SJCRH30 (cell line): ENCODE measurements at regions not wholly inside any gene's neighbourhood (a gene's known extent, or its start where the extent isn't known, plus 50 kb on each side); places are given as distances from the start of the nearest gene placed in this dataset.

ENCODE experiments used
- DNase-seq, 2 experiments: peaks; one replicate each; pipeline ENCODE4 v3.0.0-alpha.2; 2015 to 2020
- H3K27ac ChIP-seq: fragments of 250-450 bp; sonication (Bioruptor Pico); 2 replicates; pipeline ENCODE4 v1.5.1; 2020; ENCODE audit warnings: mild to moderate bottlenecking, moderate library complexity
- H3K27me3 ChIP-seq: fragments of 250-450 bp; sonication (Bioruptor Pico); 2 replicates; pipeline ENCODE4 v1.5.1; 2020; ENCODE audit warnings: mild to moderate bottlenecking, moderate library complexity
- H3K36me3 ChIP-seq: fragments of 250-450 bp; sonication (Bioruptor Pico); 2 replicates; pipeline ENCODE4 v1.5.1; 2020; ENCODE audit warnings: mild to moderate bottlenecking, moderate library complexity
- H3K4me1 ChIP-seq: fragments of 250-450 bp; sonication (Bioruptor Pico); 2 replicates; pipeline ENCODE4 v1.5.1; 2020; ENCODE audit warnings: mild to moderate bottlenecking, moderate library complexity
- H3K4me3 ChIP-seq: fragments of 250-450 bp; sonication (Bioruptor Pico); 2 replicates; pipeline ENCODE4 v1.5.1; 2020; ENCODE audit warnings: mild to moderate bottlenecking, moderate library complexity
- H3K9me3 ChIP-seq: fragments of 250-450 bp; sonication (Bioruptor Pico); replicated peaks from 2 replicates; pipeline ENCODE4 v1.5.1; 2020; ENCODE audit warnings: mild to moderate bottlenecking, moderate library complexity

- H3K36me3 ChIP-seq: no peaks in the 10 kb centered on the region
- H3K4me1 ChIP-seq: no peaks in the 10 kb centered on the region
- DNase-seq: no peak
- no peaks in the 10 kb centered on the region for H3K9me3 ChIP-seq
- no peaks in the 10 kb centered on the region; the same call in 1 of the 2 replicates for H3K27me3 ChIP-seq
- H3K4me3 ChIP-seq: no peak overlapping the region
- no peak overlapping the region for H3K27ac ChIP-seq
Observed at GRCh38 chr18:22044474-22045220, 124.7 kb upstream of the GATA6 start.

- DNase-seq: no peak
- no peaks in the 10 kb centered on the region for H3K36me3 ChIP-seq
- no peaks in the 10 kb centered on the region for H3K9me3 ChIP-seq
- no peaks in the 10 kb centered on the region for H3K4me1 ChIP-seq
- H3K27me3 ChIP-seq: no peaks in the 10 kb centered on the region; the same call in 1 of the 2 replicates
- H3K4me3 ChIP-seq: no peak overlapping the region
- H3K27ac ChIP-seq: no peak overlapping the region
Observed at GRCh38 chr18:22045221-22045918, 124.0 kb upstream of the GATA6 start.

- H3K36me3 ChIP-seq: no peaks in the 10 kb centered on the region
Observed at GRCh38 chr18:22046473-22046872, 122.9 kb upstream of the GATA6 start.

GRCh38 chr18:22047485-22047884 is 121.9 kb upstream of the GATA6 start:
- Histone ChIP-seq H3K4me1 (no peaks in the 10 kb centered on the region), H3K9me3 (no peaks in the 10 kb centered on the region), H3K4me3 (no peak overlapping the region), H3K27me3 (no peaks in the 10 kb centered on the region), H3K36me3 (no peaks in the 10 kb centered on the region), H3K27ac (no peak overlapping the region)
- DNase-seq: no peak

More at GRCh38 chr18:22046473-22046872, 122.9 kb upstream of the GATA6 start:
- H3K27ac ChIP-seq: no peak overlapping the region
- no peak for DNase-seq
- no peaks in the 10 kb centered on the region for H3K9me3 ChIP-seq
- H3K4me3 ChIP-seq: no peak overlapping the region
- H3K27me3 ChIP-seq: no peaks in the 10 kb centered on the region; the same call in 1 of the 2 replicates
- no peaks in the 10 kb centered on the region for H3K4me1 ChIP-seq

GRCh38 chr18:22048221-22048620 is 121.2 kb upstream of the GATA6 start:
- no peak overlapping the region for H3K4me3 ChIP-seq
- no peaks in the 10 kb centered on the region for H3K27me3 ChIP-seq
- no peaks in the 10 kb centered on the region for H3K9me3 ChIP-seq
- H3K27ac ChIP-seq: no peak overlapping the region
- H3K4me1 ChIP-seq: no peaks in the 10 kb centered on the region
- no peaks in the 10 kb centered on the region for H3K36me3 ChIP-seq
- no peak for DNase-seq

GRCh38 chr18:22048932-22049615 is 120.3 kb upstream of the GATA6 start:
- Histone ChIP-seq H3K27ac (no peak overlapping the region), H3K4me1 (no peaks in the 10 kb centered on the region), H3K4me3 (no peak overlapping the region), H3K9me3 (no peaks in the 10 kb centered on the region), H3K27me3 (no peaks in the 10 kb centered on the region), H3K36me3 (no peaks in the 10 kb centered on the region)
- DNase-seq: no peak

GRCh38 chr18:22052405-22053105 is 116.8 kb upstream of the GATA6 start:
- Histone ChIP-seq H3K36me3 (no peaks in the 10 kb centered on the region), H3K27ac (no peak overlapping the region), H3K9me3 (no peaks in the 10 kb centered on the region), H3K4me1 (no peaks in the 10 kb centered on the region), H3K27me3 (no peaks in the 10 kb centered on the region), H3K4me3 (no peak overlapping the region)
- DNase-seq: no peak

GRCh38 chr18:22055466-22056238 is 113.7 kb upstream of the GATA6 start:
- no peak overlapping the region for H3K4me3 ChIP-seq
- H3K27me3 ChIP-seq: no peaks in the 10 kb centered on the region
- no peak for DNase-seq
- no peaks in the 10 kb centered on the region for H3K9me3 ChIP-seq
- no peak overlapping the region for H3K27ac ChIP-seq
- H3K36me3 ChIP-seq: no peaks in the 10 kb centered on the region
- H3K4me1 ChIP-seq: no peaks in the 10 kb centered on the region

GRCh38 chr18:22056950-22057349 is 112.4 kb upstream of the GATA6 start:
- Histone ChIP-seq H3K27me3 (no peaks in the 10 kb centered on the region), H3K4me3 (no peak overlapping the region), H3K9me3 (no peaks in the 10 kb centered on the region), H3K36me3 (no peaks in the 10 kb centered on the region), H3K27ac (no peak overlapping the region), H3K4me1 (no peaks in the 10 kb centered on the region)
- no peak for DNase-seq

GRCh38 chr18:22057908-22058527 is 111.4 kb upstream of the GATA6 start:
- H3K36me3 ChIP-seq: no peaks in the 10 kb centered on the region
- no peak for DNase-seq
- no peaks in the 10 kb centered on the region for H3K9me3 ChIP-seq
- H3K4me1 ChIP-seq: no peaks in the 10 kb centered on the region
- no peaks in the 10 kb centered on the region for H3K27me3 ChIP-seq
- H3K4me3 ChIP-seq: no peak overlapping the region
- no peak overlapping the region for H3K27ac ChIP-seq

GRCh38 chr18:22060361-22060760 is 109.0 kb upstream of the GATA6 start:
- Histone ChIP-seq H3K4me3 (no peak overlapping the region), H3K9me3 (no peaks in the 10 kb centered on the region), H3K36me3 (no peaks in the 10 kb centered on the region), H3K27me3 (no peaks in the 10 kb centered on the region), H3K4me1 (no peaks in the 10 kb centered on the region), H3K27ac (no peak overlapping the region)
- no peak for DNase-seq

- Histone ChIP-seq H3K27me3 (no peaks in the 10 kb centered on the region), H3K27ac (no peak overlapping the region), H3K4me1 (no peaks in the 10 kb centered on the region), H3K9me3 (no peaks in the 10 kb centered on the region), H3K36me3 (no peaks in the 10 kb centered on the region), H3K4me3 (no peak overlapping the region)
- DNase-seq: no peak
Observed at GRCh38 chr18:22063102-22063501, 106.3 kb upstream of the GATA6 start.

GRCh38 chr18:22063672-22064071 is 105.7 kb upstream of the GATA6 start:
- H3K9me3 ChIP-seq: no peaks in the 10 kb centered on the region
- no peak for DNase-seq
- H3K27ac ChIP-seq: no peak overlapping the region
- no peak overlapping the region for H3K4me3 ChIP-seq
- no peaks in the 10 kb centered on the region for H3K27me3 ChIP-seq
- H3K36me3 ChIP-seq: no peaks in the 10 kb centered on the region
- no peaks in the 10 kb centered on the region for H3K4me1 ChIP-seq

- Histone ChIP-seq H3K36me3 (no peaks in the 10 kb centered on the region), H3K4me3 (no peak overlapping the region), H3K4me1 (no peaks in the 10 kb centered on the region), H3K9me3 (no peaks in the 10 kb centered on the region), H3K27me3 (no peaks in the 10 kb centered on the region), H3K27ac (no peak overlapping the region)
- no peak for DNase-seq
Observed at GRCh38 chr18:22064581-22064980, 104.8 kb upstream of the GATA6 start.
